ENCODE measurements at regions not wholly inside any gene's neighbourhood (a gene's known extent, or its start where the extent isn't known, plus 50 kb on each side); places are given as distances from the start of the nearest gene placed in this dataset.

- DNase-seq (ENCODE audit: insufficient read length, low spot score) = no peak
Observed at GRCh38 chr4:18388039-18388438, 366.5 kb upstream of the LCORL start.

GRCh38 chr4:18381186-18381585 is 359.6 kb upstream of the LCORL start:
- no peak for TF ChIP-seq CTCF (IDR thresholded peaks at IDR 0.05; ENCODE audit: insufficient read depth, missing control alignments)
- no peak for FAIRE-seq
- no peak for DNase-seq (ENCODE audit: insufficient read length, low spot score)

More at GRCh38 chr4:18388039-18388438, 366.5 kb upstream of the LCORL start:
- FAIRE-seq = no peak
- no peak for TF ChIP-seq CTCF (IDR thresholded peaks at IDR 0.05; ENCODE audit: insufficient read depth, missing control alignments)

- no peak for FAIRE-seq
- DNase-seq (ENCODE audit: insufficient read length, low spot score) = no peak
- no peak for TF ChIP-seq CTCF (IDR thresholded peaks at IDR 0.05; ENCODE audit: insufficient read depth, missing control alignments)
Observed at GRCh38 chr4:18369561-18369960, 348.0 kb upstream of the LCORL start.

- peak; percentile 74 for TF ChIP-seq CTCF (IDR thresholded peaks at IDR 0.05; ENCODE audit: insufficient read depth, missing control alignments)
- DNase-seq (ENCODE audit: insufficient read length, low spot score) = no peak
- peak; percentile 21 for FAIRE-seq
Observed at GRCh38 chr4:18366892-18367291, 345.3 kb upstream of the LCORL start.

- no peak for TF ChIP-seq CTCF (IDR thresholded peaks at IDR 0.05; ENCODE audit: insufficient read depth, missing control alignments)
- no peak for DNase-seq (ENCODE audit: insufficient read length, low spot score)
- no peak for FAIRE-seq
Observed at GRCh38 chr4:18366136-18366535, 344.6 kb upstream of the LCORL start.

- TF ChIP-seq CTCF (IDR thresholded peaks at IDR 0.05; ENCODE audit: insufficient read depth, missing control alignments) = no peak
- FAIRE-seq (no peak), DNase-seq (ENCODE audit: insufficient read length, low spot score) (no peak)
Observed at GRCh38 chr4:18343581-18343980, 322.0 kb upstream of the LCORL start.

GRCh38 chr4:18342847-18343246 is 321.3 kb upstream of the LCORL start:
- DNase-seq (ENCODE audit: insufficient read length, low spot score) (no peak), FAIRE-seq (no peak)
- no peak for TF ChIP-seq CTCF (IDR thresholded peaks at IDR 0.05; ENCODE audit: insufficient read depth, missing control alignments)
